Germinal center (tissue), 1 donor: ENCODE measurements at regions not wholly inside any gene's neighbourhood (a gene's known extent, or its start where the extent isn't known, plus 50 kb on each side); places are given as distances from the start of the nearest gene placed in this dataset.
"Not testable (repeated sequence)": the region's sequence is repeated elsewhere in the genome, so short reads cannot be mapped to it uniquely, and the experiment has no call there.

Experiments
- DNase-seq: peaks from one replicate; pipeline ENCODE4 v3.0.0; 2012; ENCODE audit warnings: mixed read lengths, low spot score

DNA sequence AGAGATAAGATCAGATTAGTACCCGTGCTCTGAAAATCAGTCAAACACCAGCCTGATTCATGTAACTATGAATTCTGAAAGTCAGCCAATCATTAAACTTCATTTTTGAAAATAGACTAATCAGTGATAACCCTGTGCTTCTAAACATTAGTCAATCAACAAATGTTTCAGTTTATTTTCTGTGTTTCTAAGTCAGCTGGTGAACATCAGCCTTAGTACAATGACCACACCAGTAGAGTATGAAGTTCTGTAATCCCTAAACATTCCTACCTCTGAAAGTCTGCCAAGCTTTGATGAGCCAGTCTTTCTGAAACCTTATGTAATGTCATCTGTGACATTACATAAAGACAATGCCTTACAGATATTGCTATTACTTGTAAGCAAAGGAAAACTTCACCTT lies 807.4 kb upstream of the CRIM1 start:
- DNase-seq = no peak

DNA sequence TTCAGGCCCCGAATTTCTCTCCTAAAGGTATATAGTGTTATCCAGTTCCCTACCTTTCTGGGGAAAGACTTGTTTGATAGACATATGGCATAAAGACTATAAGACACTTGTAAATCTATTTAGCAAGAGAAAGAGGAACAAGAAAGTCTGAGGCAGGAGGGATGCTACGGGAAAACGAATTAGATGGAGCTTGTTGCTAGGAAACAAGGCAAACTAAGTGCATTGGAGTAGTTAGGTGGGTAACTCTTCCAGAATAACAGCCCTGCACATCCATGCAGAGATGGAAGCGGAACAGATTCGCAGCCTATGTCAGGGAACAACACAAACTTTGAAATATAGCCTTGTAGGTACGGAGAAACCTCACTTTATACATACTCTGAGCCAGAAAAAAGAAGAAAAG lies 810.3 kb upstream of the CRIM1 start:
- no peak for DNase-seq

DNA sequence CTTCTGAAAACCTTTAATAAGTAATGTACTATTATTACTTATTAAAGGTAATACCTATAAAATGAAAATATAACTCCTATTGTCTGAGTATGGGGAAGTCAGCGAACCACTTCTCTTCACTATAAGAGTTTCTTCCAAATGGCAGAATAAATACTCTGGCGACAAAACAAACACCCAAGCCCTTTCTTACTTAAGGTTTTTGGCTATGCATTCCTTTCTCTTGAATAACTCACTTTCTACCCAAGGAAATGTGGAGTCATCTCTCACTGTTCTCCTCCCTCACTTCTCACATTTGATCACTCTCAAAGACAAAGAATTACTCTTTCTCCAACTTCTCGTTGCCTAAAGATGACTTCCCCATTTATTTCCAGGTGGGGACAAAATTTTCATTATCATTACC lies 816.8 kb upstream of the CRIM1 start:
- DNase-seq = no peak

DNA sequence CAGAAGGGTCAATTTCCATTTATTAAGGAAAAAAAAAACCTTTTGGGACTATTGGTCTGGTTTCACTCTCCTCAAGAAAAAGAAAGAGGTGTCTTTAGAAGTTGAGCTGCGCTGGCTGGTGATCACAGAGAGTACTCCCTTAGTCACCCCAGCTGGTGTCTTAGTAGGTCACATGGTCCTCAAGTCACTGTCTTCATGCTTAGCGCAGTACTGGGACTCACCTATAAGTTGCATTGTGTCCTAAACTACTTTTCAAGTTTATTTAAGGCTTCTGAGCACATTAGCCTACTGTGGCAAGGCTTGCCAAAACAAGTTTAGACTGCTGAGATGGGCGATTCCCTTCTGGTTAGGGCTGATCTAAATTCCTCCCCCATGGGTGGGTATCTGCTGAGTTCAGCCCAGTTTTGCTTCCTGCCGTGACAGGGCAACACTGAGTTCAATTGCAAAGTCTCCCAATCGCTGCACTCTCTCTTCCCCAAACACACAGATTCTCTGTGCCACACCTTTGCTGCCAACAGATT lies 824.9 kb upstream of the CRIM1 start:
- DNase-seq = no peak

DNA sequence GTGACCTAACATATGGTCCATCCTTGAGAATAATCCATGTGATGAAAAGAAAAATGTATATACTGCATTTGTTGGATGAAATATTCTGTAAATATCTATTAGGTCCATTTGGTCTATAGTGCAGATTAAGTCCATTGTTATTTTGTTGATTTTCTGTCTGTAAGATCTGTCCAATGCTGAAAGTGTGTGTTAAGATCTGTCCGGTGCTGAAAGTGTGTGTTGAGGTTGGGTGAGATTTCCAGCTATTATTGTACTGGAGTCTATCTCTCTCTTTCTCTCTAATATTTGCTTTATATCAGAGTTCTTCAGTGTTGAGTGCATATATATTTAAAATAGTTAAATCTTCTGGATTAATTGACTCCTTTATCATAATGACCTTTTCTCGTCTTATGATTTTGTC lies 828.8 kb upstream of the CRIM1 start:
- no peak for DNase-seq

DNA sequence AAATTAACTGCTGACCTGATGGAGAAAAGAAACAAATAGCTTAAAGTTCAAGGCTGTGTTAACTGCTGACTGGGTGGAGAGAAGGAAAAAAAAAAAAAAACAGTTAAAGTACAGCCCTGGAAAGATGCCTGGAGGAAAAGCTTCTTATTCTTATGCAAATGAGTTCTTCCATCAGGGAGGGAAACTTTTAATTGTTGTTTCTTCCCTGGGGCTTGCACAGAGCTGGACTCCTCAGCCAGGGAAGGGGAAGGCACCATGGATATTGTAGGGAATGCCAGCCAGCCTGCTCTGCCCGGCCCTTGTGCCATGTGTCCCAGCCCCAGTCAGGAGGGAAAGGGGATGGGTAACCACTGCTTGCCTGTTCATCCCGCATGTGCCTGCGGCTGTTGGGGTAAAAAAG lies 833.1 kb upstream of the CRIM1 start:
- DNase-seq = no peak

DNA sequence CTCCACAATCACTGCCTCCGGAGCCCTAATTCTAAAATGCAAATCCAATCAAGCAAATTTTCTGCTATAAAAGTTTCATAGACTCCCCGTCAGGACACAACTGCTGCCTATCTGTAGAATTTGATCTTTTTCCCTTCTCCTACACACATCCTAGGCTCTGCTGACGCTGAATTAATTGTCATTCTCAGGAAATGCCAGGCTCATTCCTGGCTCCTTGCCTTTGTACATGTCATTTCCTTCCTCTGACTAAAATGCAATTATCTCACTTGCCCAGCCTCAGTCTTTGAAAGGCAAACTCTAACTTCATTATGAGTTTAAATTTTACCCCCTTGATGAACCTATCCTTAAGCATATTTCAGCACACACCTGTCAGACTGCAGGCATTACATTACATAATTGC lies 844.9 kb upstream of the CRIM1 start:
- no peak for DNase-seq

DNA sequence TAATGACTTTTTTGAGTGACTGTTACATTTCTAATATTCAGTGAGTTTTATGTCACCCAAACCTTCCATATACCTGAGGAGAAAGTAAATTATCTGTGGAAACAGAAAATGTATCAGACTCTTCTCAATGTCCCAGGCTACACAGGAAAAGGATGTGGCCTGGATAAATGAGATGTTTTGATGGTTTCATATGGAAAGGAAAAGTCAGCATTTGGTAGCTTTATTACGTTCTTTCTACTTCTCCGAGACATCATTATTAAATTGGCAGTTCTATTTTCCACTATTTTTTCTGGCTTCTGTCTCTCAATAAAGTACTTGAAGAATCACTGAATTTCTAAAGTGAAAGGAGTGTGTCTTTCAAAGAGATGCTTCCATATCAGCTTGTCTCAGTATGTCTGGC lies 847.0 kb upstream of the CRIM1 start:
- no peak for DNase-seq

DNA sequence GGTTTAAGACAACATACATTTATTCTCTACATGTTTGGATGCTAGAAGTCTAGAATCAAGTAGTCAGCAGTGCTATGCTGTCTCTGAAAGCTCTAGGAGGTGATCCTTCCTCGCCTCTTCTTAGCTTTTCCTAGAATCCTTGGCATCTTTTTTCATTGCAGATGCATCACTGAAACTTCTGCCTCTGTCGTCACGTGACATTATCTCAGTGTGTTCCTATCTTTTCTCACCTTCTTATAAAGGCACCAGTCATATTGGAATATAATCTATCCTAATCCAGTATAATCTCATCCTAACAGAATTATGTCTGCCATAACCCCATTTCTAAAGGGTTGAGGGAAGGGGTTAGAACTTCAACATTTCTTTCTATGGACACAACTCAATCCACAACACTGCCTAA lies 851.2 kb upstream of the CRIM1 start:
- DNase-seq = no peak

DNA sequence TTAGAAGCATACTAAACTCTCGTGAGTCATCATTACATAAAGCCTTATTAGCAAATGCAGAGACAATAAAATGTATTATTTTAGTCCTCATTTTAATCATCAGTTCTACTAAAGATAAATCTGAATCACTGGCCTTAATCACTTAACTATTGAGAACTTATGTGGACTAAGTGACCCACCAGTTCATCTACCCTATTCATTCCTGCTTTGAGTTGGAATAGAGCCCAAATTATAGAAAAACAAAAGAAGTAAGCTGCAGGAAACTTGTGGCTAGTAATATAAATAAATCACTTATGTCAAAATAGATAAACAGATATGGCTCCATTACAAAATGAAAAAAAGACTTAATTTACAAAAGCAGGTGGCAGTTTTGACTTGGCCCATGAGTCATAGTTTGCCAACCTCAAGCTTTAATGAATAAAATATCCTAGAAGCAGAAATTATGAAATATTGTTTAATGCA lies 851.8 kb upstream of the CRIM1 start:
- no peak for DNase-seq

DNA sequence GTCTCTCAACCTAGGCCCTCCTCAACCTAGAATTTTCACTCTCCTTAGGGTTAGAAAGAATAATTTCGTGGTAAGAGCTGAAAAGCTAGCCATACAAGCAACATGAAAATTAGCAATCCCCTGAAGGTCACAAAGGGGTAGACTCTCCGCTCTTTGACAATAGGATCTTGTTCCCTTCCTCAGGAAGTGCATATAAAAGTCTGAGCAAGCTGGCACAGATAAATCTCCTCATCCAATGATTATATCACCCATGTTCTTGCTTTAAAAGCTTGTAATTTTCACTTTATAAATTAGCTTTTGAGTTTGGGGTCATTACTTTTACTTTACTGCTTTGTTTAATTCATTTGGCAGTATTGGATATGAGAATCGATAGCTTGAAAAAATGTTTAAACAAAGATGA lies 852.3 kb upstream of the CRIM1 start:
- DNase-seq = no peak

DNA sequence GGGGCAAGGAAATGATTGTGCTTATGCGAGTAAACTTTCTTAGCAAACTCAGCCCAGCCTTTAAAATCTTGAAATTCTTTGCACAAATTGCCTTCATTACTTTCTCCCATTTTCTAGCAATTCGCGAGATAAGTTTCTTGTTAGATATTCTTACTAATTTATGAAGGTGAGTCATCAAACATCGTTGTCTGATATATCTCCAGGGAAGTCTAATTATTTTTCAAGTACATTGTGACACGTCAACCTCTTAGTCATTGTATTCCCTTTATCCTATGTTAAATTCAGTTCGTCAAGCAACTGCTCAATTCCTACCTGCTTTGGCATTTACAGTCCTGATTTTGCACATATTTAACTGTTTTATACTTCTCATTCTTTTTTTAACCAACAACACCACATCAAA lies 854.5 kb upstream of the CRIM1 start:
- no peak for DNase-seq

DNA sequence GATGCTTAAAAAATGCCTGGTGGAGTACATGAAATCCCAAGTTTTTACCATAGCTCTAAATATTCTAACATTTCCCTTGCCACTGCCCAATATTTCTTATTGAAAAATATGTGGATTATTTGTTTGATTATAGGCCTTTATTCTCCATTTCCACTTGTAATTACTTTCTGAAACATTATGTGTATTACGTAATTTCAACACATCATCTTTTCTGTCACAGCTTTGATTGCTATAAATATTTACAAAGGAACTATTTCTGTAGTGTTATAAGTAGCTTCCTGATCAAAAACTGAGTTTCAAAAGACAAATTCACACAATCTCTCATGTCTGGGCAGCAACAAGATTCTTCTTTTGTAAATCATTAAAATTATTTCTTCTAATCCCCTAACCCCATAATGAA lies 859.6 kb upstream of the CRIM1 start:
- no peak for DNase-seq

DNA sequence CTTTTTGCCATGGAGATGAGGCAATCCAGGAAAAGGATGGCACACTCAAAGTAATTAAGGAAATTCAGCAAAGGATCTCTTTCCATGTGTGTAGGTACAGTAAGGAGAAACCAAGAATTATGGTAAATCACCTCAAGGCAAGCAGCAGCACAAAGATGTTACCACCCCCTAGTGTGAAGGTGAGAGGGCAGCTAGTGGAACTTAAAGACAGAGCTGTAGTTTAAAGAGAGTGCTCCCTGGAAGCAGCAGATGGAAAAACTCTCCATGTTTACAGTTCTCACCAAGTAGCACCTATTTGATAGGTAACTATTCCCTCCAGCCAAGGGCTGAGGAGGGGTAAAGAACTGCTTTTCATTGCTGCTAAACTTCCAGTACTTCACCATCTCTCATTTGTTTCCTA lies 860.4 kb upstream of the CRIM1 start:
- DNase-seq = no peak

DNA sequence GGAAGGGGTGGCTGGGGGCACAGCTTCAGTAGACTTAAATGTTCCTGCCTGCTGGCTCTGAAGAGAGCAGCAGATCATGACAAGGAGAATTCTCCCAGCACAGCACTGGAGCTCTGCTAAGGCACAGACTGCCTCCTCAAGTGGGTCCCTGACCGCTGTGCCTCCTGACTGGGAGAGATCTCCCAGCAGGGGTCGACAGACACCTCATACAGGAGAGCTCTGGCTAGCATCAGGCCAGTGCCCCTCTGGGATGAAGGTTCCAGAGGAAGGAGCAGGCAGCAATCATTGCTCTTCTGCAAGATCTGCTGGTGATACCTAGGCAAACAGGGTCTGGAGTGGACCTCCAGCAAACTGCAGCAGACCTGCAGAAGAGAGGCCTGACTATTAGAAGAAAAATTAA lies 877.5 kb upstream of the CRIM1 start:
- not testable (repeated sequence) for DNase-seq

DNA sequence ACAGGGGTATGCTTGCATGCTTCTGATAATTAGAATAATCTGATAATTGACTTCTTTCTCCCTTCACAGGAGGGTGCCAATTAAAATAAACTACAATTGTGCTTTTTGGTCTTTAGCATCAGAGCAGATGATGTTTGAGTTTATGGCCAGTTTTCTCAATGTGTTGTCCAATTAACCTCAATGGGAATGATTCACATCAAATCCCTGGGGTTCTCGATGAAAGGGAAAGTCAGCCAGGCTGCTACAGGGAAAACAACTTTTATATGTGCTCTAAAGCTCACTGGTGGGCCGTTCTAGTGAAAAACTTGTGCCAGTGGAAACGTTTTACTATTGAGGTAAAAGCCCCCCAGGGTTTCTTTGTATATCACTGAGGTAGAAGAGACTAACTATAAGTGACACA lies 887.3 kb upstream of the CRIM1 start:
- DNase-seq = no peak

DNA sequence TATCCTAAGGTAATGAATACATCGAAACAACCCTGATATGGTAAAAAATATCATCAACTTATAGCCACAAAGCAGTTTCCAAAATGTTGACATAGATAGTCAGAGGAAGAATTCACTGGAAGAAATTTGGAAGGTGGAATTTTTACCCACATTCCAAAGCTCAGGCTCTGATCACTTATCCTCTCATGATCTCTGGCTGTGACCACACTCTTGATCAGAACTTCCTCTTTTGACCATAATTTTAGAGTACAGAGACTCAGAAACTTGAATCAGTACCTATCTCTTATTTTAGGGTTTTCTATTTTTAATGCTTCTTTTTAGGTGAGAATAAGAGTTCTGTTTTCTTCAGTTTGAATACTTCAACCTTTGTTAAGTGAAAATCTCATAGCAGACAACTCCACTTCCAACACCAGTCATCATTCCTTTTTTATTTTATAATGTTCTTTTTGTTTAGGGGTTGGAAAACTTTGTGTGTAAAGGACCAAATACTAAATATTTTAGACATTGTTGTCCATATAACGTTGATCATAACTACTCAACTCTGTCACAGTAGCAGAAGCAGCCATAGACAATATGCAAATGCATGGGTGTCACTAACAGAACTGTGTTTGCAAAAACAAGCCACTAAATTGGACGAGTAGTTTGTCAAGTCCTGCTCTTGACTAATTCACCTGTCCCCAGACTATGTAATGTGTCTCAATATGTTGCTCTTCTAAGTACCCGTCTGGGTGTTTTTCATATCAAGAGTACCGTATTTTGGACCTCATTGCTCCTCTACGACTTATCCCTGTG lies 891.6 kb upstream of the CRIM1 start:
- no peak for DNase-seq

DNA sequence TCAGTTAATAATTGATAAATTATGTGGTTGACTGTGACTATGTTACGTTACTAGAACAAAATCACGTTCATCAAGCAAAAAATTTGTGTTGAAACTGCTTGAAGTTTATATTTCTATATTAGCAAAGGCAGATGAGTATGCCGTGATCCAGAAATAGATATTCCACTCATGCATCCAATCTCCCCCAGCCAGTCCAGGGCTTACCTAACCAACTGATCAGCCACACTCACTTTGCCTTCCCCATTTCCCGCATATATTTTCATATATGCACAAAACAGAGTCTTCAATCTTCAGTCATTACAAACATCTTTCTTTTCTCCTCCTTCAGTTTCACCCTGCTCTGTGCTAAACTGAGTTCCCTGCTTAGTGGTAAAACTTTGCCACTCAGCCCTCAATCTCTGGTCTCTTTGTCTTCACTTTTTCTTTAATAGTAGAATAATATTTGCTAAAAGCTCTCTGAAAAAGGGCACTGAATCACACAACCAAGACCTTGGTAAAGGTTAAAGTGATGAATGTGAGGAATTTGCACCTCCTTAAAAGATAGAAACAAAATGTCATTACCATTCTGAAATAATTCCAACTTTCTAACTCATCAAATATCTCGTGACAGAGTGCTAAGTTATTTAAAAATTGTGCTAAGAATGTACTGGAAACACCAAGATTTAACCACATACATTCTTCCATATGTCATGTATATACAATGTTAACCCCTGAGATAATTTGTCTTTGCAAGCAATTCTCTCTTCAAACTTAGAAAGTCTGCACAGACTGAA lies 893.2 kb upstream of the CRIM1 start:
- DNase-seq = no peak

DNA sequence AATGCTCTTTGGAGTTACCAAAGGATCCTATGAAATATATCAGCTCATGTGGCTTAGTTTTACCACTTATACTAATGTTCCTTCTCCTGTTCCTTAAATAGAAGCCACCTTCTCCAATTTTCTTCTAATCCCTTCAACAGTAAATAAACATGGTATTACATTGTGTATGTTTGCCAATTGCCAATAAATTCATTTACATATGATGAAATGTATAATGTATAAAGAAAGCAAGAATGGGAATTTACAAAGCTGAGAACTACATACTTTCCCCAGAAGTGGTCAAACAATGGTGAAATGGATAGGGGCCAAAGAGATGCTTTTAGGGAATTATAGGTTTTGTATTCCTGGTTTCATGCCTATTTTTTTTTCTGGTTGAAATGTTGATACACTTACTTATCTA lies 894.2 kb upstream of the CRIM1 start:
- DNase-seq = no peak

DNA sequence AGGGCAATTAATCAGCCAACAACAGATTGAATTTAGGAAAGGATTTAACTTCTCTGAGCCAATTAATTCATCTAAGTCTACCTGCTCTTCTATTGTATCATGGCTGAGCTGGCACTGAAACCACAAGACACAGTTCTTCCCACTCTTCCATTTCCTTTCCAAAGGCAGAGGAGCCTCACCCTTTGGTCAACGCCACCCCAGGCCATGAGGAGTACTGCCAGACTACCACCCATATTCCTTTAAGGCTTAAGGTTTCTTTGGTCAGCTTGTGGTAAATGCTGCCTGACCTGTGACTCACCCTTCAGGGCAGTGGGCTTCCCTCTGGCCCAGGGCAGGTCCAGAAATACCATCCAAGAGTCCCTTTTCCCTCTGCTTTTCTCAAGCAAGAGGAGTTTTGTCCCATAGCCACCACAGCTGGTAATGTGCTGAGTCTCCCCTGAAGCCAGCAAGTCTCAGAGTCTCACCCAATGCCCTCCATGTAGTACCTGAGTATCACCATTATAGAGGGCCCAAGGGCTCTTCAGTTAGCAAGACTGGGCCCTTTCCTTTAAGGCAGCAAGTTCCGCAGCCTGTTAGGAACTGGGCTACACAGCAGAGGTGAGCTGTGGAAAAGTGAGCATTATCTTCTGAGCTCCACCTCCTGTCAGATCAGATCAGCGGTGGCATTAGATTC lies 900.5 kb upstream of the CRIM1 start:
- DNase-seq = no peak

DNA sequence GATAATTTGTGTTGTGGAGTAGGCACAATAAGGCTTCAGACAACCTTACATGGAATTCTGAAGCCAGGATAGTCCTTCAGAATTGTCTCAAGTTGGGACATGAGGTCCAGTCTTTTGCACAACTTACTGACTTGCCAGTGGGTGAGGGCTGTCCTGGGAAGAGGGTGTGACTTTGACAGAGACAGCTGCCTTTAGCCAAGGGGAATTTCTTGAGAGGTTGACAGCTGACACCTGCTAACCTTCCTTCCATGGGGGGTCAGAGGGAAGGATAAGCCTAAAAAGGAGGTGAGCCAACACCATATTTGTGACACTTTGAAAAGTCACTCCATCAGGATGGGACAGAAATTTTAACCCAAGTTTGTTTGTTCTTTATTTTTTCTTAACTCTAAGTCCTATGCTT lies 907.8 kb upstream of the CRIM1 start:
- DNase-seq = no peak

DNA sequence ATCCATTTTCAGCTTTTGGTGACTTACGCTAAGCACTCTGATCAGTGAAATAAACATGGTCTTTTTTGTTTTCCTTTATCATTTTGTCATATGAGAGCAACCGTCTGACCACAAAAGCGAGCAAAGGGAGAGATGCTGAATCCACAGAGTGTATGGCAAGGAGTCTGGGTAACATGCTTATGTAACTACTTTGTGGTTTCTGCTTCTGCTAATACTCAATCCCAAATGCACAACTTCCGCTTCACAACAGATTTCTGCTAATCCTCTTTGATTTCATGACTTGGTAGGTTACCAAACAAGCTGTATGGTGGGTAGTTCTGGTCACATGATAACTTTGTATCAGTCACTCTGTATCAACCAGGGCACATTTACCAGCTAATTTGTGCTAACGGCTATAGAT lies 908.4 kb upstream of the CRIM1 start:
- no peak for DNase-seq

DNA sequence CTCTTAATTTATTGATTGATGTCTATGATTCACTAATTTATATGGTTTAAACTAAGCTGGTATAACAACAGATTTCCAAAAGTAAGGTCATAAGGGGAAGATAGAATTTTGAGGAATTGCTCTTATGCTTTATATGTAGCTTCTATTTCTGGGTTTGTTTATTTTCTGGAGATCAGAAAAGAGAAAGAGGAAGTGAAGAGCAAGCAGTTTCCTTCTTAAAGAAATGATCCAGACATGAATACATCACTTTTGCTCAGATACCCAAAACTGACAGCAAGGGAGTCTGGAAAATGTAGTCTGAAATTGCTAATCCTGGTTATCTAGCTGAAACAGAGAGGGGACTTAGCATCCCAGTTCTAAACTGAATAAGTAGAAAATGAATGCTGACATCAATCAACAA lies 912.5 kb upstream of the CRIM1 start:
- no peak for DNase-seq
